GM03348 (cell line): ENCODE measurements at regions not wholly inside any gene's neighbourhood (a gene's known extent, or its start where the extent isn't known, plus 50 kb on each side); places are given as distances from the start of the nearest gene placed in this dataset.
"Not testable (repeated sequence)": the region's sequence is repeated elsewhere in the genome, so short reads cannot be mapped to it uniquely, and the experiment has no call there.

Experiments
- DNase-seq: peaks from one replicate; pipeline ENCODE4 v3.0.0; 2012; ENCODE audit warnings: low spot score

GRCh38 chr6:22749696-22750095 lies 180.3 kb downstream of the HDGFL1 start:
- no peak for DNase-seq

DNA sequence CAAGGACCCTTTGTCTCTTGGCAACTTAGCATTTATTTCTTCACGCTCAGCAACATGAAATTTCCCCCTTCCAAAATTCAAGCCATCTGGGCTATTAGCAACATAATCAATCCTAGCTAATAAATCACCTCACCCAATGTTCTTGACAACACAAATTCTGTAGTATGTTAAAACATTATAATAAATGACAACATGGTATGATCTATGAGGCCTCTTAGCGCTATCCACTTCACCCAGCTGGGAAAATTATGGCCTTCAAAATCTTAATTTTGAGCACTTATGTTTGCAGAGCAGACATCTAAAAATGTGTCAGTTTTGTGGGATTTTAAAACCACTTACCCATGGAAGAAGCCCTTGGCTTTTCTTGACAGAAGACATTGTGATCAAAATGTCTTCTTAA lies 181.9 kb downstream of the HDGFL1 start:
- no peak for DNase-seq

DNA sequence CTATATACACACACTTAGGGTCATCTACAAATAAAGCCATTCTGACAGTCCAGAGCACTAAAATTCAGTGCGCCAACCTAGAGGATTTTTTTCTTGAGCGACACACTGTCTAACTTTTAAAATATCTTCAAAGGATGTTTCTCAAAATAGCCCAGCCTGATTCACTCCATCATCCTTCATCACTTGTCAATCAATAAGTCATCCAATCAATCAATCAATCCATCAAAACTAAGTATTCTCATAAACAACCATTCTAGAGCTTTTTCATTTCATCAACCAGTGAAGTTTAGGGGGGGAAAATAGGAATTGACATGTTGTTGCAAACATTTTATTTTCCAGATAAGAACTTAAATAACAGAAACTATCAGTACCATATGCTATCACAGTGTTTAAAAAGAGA lies 183.2 kb downstream of the HDGFL1 start:
- DNase-seq, result no peak

DNA sequence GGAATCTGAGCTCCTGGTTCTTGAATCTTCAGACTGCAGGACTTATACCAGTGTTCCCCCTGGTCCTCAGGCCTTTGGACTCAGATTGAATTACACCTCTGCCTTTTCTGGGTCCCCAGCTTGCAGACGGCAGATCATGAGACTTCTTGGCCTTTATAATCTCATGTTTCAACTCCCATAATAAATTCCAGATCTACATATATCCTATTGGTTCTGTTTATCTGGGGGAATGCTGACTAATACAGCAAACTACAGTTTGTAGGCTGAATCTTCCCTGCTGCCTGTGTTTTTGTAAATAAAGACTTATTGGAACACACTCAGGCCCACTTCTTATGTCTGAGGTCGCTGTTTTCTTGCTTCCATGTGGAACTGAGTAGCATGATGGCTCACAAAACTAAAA lies 184.7 kb downstream of the HDGFL1 start:
- DNase-seq, result no peak

DNA sequence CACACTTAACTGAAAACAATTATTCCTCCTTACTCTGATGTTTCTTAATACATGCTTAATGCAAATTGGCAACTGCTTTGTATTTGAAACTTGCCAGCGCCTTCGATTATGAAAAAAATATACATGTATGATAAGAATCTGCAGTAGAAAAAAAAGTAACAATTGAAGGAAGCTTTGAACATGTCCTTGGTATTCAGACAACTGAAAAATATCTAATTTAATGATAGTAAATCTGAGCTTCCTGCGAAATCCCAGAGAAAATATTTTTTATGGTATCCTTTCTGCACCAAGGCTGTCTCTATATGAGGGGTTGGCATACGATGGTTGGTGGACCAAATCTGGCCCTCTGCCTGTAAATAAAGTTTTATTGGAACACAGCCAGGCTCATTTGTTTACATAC lies 186.2 kb downstream of the HDGFL1 start:
- DNase-seq, result no peak

DNA sequence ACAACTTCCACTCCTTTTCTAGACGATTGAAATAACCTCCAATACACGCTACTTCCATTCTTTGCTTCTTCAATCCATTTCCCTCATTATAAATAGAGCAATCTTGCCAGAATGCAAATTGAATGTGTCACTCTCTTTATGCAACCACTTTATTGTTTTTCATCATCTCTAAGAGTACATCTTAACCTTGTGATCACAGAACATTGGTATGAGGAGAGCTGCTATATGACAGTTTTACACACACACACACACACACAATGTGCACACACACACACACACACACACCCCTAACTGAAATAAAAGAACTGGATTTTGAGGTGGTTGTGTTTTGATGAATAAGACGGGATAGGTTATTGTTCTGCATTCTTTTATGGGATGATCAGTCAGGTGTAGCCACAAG lies 187.0 kb downstream of the HDGFL1 start:
- no peak for DNase-seq

DNA sequence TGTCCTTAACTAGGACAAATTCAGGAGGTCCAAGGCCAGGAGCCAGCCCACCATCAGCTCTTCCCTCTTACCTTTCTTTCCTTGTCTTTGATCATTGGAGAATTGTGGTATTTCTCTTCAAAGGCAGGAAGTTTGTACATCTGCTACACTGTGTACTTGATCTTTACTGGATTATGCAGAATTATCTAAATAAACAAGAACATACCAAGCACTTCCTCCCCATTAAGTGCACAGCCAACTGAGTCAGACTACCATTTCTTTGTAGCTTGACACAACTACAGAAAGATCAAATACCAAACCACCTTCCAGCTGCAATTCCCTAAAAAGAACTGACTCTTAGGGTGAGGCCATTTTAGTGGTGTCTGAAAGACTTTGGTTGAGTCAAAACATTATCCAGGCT lies 195.1 kb downstream of the HDGFL1 start:
- DNase-seq, result no peak

- DNase-seq, result no peak
These were observed 195.6 kb downstream of the HDGFL1 start for GRCh38 chr6:22765015-22765414.

DNA sequence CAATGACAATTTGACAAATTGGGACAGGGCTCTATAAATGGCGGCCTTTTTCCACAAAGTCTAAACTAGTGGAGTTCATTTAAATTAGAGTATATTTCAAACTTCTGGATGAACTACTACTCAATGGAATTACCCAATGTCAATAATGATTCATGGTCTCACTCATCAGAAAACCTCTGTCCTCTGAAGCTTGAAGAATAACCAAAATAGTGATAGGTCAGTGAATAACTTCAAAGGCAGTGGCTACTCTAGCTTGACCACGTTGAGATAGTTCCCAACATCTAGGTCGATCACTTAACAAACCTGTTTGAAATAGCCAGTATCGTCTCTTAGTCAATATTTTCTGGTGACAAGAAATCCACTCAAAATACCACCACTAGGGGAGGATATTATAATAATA lies 197.6 kb downstream of the HDGFL1 start:
- DNase-seq, result no peak

DNA sequence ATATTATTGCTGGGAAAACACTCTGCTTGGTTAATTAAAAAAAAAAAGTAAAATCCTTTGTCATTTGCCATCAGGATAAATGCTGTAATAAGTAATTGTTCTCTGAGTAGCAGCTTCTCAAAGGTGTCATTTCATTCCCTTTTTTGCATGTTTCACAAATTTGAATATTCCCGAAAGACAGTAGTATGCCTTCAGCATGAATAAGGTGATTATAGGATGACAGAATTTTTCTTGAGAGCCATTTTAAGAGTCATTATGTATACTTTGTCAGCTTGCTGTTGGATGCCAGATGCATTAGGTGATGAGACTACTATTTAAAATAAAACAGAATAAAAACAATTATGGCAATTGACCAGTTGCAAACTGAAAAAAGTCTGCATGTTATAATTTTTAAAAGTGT lies 200.7 kb downstream of the HDGFL1 start:
- no peak for DNase-seq

GRCh38 chr6:22774129-22774528 lies 204.8 kb downstream of the HDGFL1 start:
- no peak for DNase-seq

- DNase-seq, result not testable (repeated sequence)
These were observed 209.1 kb downstream of the HDGFL1 start for GRCh38 chr6:22778438-22778837.

DNA sequence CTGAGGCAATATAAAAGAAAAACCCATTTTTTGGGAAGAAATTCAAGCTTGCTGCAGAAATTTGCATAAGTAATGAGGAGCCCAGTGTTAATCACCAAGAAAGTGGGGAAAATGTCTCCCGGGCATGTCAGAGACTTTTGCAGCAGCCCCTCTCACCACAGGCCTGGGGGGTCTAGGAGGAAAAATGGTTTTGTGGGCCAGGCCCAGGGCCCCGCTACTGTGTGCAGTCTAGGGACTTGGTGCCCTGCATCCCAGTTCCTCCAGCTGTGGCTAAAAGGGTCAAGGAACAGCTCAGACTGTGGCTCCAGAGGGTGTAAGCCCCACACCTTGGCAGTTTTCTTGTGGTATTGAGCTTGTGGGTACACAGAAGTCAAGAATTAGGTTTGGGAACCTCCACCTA lies 209.7 kb downstream of the HDGFL1 start:
- DNase-seq, result no peak

DNA sequence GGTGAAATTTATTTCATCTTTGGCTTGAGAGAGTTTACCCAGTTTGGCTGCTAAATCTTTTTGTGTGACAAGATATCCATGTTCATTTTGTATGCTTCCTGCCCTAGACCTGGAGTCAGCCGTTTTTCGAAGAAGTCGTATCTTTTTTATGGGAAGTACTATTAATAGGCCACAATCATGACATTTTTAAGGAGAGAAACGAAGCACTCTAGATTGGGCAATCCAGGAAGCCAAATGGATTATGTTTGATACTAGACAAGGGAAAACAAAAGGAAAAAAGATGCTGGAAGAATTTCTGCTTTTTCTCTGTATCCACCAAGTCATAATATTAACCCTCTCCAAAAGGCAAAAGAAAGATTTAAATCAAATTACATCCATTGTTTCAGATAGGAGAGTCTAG lies 214.6 kb downstream of the HDGFL1 start:
- no peak for DNase-seq

DNA sequence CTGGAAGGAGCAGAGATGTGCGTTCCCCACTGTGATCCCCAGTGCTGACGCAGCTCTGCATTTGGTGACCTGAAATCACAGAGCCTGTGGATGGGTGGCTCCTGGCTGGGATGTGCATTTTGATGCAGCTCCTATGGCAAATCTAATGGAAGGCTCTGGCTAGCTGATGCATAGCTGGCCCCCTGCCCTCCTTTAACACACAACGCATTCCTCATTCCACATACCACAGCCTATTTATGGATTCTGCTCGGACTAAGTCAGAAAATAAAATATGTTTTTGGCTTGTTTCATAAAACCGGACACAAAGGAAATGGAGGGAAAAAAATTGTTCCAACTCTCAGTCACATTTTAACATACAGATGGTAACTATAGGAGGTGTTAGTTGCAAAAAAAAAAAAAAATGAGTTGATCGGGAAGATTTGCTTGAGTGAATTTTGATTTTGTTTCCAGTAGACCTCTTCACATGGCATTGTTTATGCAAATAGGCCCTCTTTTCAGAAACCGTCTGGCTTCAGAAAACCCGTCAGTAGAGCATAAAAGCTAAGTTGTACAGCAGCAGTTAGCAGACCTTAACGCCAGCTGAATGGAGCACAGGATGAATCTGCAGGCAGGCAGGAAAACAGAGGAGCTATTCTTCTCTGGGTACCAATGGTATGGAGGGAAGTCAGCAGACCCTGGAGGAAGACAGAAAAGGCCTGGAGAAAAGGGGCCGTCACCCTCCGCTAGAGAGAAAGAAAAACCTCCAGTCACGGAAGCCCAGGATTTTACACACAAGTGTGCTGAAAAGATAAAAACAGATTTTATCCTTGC lies 215.4 kb downstream of the HDGFL1 start:
- DNase-seq, result no peak

- no peak for DNase-seq
These were observed 218.7 kb downstream of the HDGFL1 start for GRCh38 chr6:22788038-22788437.

GRCh38 chr6:22789315-22789714 lies 219.9 kb downstream of the HDGFL1 start:
- no peak for DNase-seq

DNA sequence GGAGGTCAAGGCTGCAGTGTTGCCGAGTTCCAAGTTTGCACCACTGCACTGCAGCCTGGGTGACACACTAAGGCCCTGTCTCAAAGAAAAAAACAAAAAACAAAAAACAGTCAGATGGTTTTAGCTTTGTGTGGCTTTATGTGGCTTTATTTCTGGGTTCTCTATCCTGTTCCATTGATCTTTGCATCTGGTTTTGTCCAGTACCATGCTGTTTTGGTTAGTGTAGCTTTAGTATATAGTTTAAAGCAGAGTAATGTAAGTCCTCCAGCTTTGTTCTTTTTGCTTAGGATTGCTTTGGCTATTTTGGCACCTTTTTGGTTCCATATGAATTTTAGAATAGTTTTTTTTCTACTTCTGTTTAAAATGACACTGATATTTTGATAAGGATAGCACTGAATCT lies 225.5 kb downstream of the HDGFL1 start:
- DNase-seq, result no peak

DNA sequence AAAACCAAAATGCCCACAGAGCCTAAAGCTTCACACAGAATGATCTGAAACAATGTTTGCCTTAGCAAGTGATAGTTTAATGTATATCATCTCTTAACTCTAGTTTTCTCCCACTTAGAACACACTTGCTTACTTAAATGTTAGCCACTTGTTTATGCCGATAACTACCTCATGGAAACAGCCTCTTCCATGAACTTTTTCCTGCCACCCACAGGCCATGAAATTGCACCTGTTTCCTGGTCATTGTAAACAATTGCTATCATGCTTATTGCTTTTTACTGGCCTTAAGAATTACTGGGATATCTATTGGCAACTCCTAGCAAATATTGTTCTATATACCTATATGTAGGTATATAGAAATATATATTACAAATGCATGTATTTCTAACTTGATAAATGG lies 231.1 kb downstream of the HDGFL1 start:
- DNase-seq, result no peak

DNA sequence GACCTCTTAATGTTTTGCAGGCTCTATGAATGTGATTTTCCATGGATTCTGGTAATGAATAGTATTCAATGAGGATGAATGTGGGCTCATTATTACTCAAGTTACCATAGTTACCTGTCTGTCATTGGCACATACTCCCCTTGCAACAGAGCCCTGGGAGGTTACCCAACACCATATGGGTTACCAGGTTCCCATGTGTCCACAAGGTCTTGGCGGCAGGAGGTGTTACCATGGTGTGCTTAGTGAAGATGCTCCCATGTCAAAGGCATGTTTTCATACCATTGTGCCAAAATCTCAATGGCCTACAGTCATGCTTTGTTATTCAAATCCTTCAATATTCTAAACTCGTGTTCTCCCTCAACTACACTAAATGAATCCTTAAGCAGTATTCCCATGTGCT lies 232.5 kb downstream of the HDGFL1 start:
- DNase-seq, result no peak

DNA sequence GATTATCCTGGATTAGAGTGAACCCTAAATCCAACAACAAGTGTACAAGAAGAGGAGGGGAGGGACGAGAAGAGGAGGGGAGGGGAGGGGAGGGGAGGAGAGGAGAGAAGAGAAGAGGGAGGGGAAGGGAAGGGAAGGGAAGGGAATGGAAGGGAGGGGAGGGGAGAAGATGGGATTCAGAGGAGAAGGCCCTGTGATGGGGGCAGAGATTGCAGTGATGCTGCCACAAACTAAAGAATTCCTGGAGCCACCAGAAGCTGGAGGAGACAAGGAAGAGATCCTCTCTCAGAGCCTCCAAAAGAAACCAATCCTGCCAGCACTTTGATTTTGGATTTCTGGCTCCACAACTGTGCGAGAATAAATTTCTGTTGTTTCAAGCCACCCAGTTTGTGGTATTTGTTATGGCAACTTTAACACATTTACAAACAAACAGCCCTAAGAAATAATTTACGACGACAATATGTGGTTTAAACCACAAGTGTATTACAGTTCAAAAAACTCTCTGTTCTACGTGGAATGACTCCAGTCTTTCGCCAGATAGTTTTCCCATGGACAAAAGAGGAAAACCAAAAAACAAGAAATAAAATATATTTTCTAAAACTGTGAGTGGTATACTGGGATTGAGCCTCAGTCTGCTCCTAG lies 235.4 kb downstream of the HDGFL1 start:
- DNase-seq, result no peak

DNA sequence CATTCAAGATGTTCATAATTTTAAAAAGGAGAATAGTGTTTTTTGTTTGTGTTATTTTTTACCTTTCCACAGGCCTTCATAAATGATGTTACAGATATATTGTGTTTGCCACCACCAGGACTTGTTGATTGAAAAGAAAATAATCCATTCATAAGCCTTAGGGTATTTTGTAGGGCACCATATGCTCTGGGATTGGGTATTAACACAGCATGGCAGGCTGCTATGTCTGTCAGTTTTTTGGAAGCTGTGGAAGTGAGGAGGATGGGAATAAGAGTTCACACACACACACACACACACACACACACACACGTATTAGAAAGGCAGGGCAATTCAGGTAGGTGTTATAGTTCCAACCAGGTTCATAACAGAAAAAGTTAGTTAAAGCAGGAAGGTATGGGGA lies 237.9 kb downstream of the HDGFL1 start:
- DNase-seq, result no peak

DNA sequence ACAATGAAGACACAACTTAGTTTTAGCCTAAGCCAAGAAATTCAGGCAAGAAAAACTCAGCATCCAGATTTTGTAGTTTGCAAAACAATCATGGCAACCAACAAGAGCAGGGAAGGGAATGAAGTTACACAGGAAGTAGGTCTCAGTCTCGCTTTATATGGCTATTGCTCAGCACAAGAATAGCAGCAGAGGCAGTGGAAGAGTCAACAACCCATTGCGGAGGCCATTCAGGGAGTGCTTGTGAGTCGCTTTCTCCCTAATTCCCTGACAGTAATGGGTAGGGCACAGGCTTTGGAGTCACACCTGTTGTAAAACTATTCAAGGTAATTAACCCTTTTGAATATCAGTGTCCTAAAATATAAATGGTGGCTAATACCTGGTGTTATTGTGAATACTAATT lies 238.5 kb downstream of the HDGFL1 start:
- DNase-seq, result no peak

- DNase-seq, result no peak
These were observed 239.1 kb downstream of the HDGFL1 start for GRCh38 chr6:22808466-22808865.
